22Rv1 (cell line): ENCODE measurements at regions not wholly inside any gene's neighbourhood (a gene's known extent, or its start where the extent isn't known, plus 50 kb on each side); places are given as distances from the start of the nearest gene placed in this dataset.

Source experiments
- CTCF ChIP-seq: fragments of 450-650 bp; IDR thresholded peaks from 2 replicates; pipeline ENCODE4 v1.5.1; 2017; ENCODE audit warnings: mild to moderate bottlenecking
- ZFX ChIP-seq: fragments of 450-650 bp; IDR thresholded peaks from 2 replicates; pipeline ENCODE4 v1.6.1; 2017; ENCODE audit warnings: antibody characterized with exemption, borderline replicate concordance

GRCh38 chr13:18236528-18236815, 945.2 kb downstream of the TUBA3C start:
- TF ChIP-seq CTCF, result no peak
- no peak for TF ChIP-seq ZFX
